Endodermal cell (in vitro differentiated cells): ENCODE measurements at regions not wholly inside any gene's neighbourhood (a gene's known extent, or its start where the extent isn't known, plus 50 kb on each side); places are given as distances from the start of the nearest gene placed in this dataset.

Experiments
- DNase-seq: peaks from one replicate; pipeline ENCODE4 v3.0.0-alpha.2; 2017
- H3K27ac ChIP-seq: 2 replicates; pipeline ENCODE4 v1.5.1; 2013; ENCODE audit warnings: mild to moderate bottlenecking, low read depth, low read length, moderate library complexity
- H3K27me3 ChIP-seq: 2 replicates; pipeline ENCODE4 v1.6.1; 2013; ENCODE audit warnings: mild to moderate bottlenecking, low read length, moderate library complexity; ENCODE audit not compliant: insufficient read depth, control insufficient read depth, poor library complexity, severe bottlenecking
- H3K36me3 ChIP-seq: 2 replicates; pipeline ENCODE4 v1.7.0; 2013; ENCODE audit warnings: mild to moderate bottlenecking, low read length, moderate library complexity; ENCODE audit not compliant: control insufficient read depth, insufficient read depth
- H3K4me1 ChIP-seq: one replicate; pipeline ENCODE4 v1.7.0; 2013; ENCODE audit warnings: low read length; ENCODE audit not compliant: control insufficient read depth, insufficient read depth
- H3K4me3 ChIP-seq: 2 replicates; pipeline ENCODE4 v1.5.1; 2013; ENCODE audit warnings: mild to moderate bottlenecking, low read length, moderate library complexity
- H3K9ac ChIP-seq: 2 replicates; pipeline ENCODE4 v1.6.1; 2013; ENCODE audit warnings: mild to moderate bottlenecking, low read length, moderate library complexity; ENCODE audit not compliant: poor library complexity, severe bottlenecking; ENCODE audit errors: extremely low read depth
- H3K9me3 ChIP-seq: 2 replicates; pipeline ENCODE4 v1.6.1; 2013; ENCODE audit warnings: mild to moderate bottlenecking, low read length, moderate library complexity; ENCODE audit not compliant: control insufficient read depth
- H3K27ac Mint-ChIP-seq: 2 replicates; pipeline ENCODE4 v1.8.0; 2020; ENCODE audit warnings: mixed read lengths
- H3K27me3 Mint-ChIP-seq: 2 replicates; pipeline ENCODE4 v1.8.0; 2021; ENCODE audit warnings: mild to moderate bottlenecking, mixed read lengths; ENCODE audit not compliant: insufficient read depth
- H3K36me3 Mint-ChIP-seq: 2 replicates; pipeline ENCODE4 v1.8.0; 2020; ENCODE audit warnings: low read depth, mixed read lengths
- H3K4me1 Mint-ChIP-seq: 2 replicates; pipeline ENCODE4 v1.8.0; 2020; ENCODE audit warnings: mixed read lengths
- H3K4me3 Mint-ChIP-seq: 2 replicates; pipeline ENCODE4 v1.8.0; 2020; ENCODE audit warnings: mild to moderate bottlenecking, moderate library complexity, mixed read lengths
- H3K9me3 Mint-ChIP-seq: 2 replicates; pipeline ENCODE4 v1.8.0; 2020; ENCODE audit warnings: mild to moderate bottlenecking, mixed read lengths
- CTCF ChIP-seq: fragments of 200-600 bp; sonication (generic); conservative IDR thresholded peaks from 2 replicates; pipeline ENCODE4 v1.5.0; 2021; ENCODE audit warnings: antibody characterized with exemption, mild to moderate bottlenecking
- WGBS, 2 experiments: methylation state at CpG; one replicate each; pipeline versions ENCODE4 v1.1.5 to v1.1.7; 2013; ENCODE audit warnings: missing lambda C conversion rate in 2 of 2, mixed read lengths in 1 of 2; ENCODE audit not compliant: insufficient coverage in 1 of 2, insufficient read length in 1 of 2; 5-methylcytosine and 5-hydroxymethylcytosine counted together

GRCh38 chr4:185870366-185870765 lies 58.4 kb upstream of the SORBS2 start:
- 88 to 89% methylated on average over 9 to 14 of the region's 14 CpGs for WGBS, 2 experiments
- Histone ChIP-seq H3K9me3 (no peaks in the 10 kb centered on the region), H3K27ac (no peak overlapping the region), H3K27me3 (no peaks in the 10 kb centered on the region), H3K9ac (no peak overlapping the region), H3K4me3 (no peak overlapping the region), H3K36me3 (no peaks in the 10 kb centered on the region), H3K4me1 (peaks cover 7% of the 10 kb centered on the region)
- Mint-ChIP-seq H3K4me1 (peaks cover 18% of the 10 kb centered on the region), H3K27ac (no peak overlapping the region), H3K4me3 (no peak overlapping the region), H3K9me3 (no peaks in the 10 kb centered on the region), H3K27me3 (no peaks in the 10 kb centered on the region), H3K36me3 (no peaks in the 10 kb centered on the region)
- no peak for DNase-seq
- no peak for TF ChIP-seq CTCF

GRCh38 chr4:185872747-185873380 lies 60.9 kb upstream of the SORBS2 start:
- Mint-ChIP-seq H3K4me1 (peaks cover 12% of the 10 kb centered on the region), H3K27me3 (no peaks in the 10 kb centered on the region), H3K4me3 (no peak overlapping the region), H3K27ac (no peak overlapping the region), H3K9me3 (no peaks in the 10 kb centered on the region), H3K36me3 (no peaks in the 10 kb centered on the region)
- TF ChIP-seq CTCF, result peak; percentile 43
- no peak overlapping the region for H3K27ac ChIP-seq
- H3K4me3 ChIP-seq, result no peak overlapping the region
- H3K9ac ChIP-seq, result no peak overlapping the region
- 89 to 93% methylated on average over 2 to 7 of the region's 7 CpGs for WGBS, 2 experiments
- H3K36me3 ChIP-seq, result no peaks in the 10 kb centered on the region
- peak; percentile 65 for DNase-seq
- no peaks in the 10 kb centered on the region for H3K9me3 ChIP-seq
- no peaks in the 10 kb centered on the region for H3K27me3 ChIP-seq
- peaks cover 5% of the 10 kb centered on the region for H3K4me1 ChIP-seq

- no peak overlapping the region for H3K4me3 Mint-ChIP-seq
- 81% methylated on average over 3 of the region's 3 CpGs; no CpG with 5 or more reads in 1 of the 2 experiments for WGBS, 2 experiments
- H3K27ac Mint-ChIP-seq, result no peak overlapping the region
- no peaks in the 10 kb centered on the region for H3K9me3 Mint-ChIP-seq
- DNase-seq, result no peak
- Histone ChIP-seq H3K4me3 (no peak overlapping the region), H3K27me3 (no peaks in the 10 kb centered on the region), H3K27ac (no peak overlapping the region), H3K4me1 (no peaks in the 10 kb centered on the region), H3K36me3 (no peaks in the 10 kb centered on the region), H3K9ac (no peak overlapping the region), H3K9me3 (no peaks in the 10 kb centered on the region)
- no peaks in the 10 kb centered on the region for H3K36me3 Mint-ChIP-seq
- peaks cover 8% of the 10 kb centered on the region for H3K4me1 Mint-ChIP-seq
- no peak for TF ChIP-seq CTCF
- H3K27me3 Mint-ChIP-seq, result no peaks in the 10 kb centered on the region
These were observed 62.7 kb upstream of the SORBS2 start for GRCh38 chr4:185874516-185875230.
